ENCODE measurements at regions not wholly inside any gene's neighbourhood (a gene's known extent, or its start where the extent isn't known, plus 50 kb on each side); places are given as distances from the start of the nearest gene placed in this dataset.
"Not testable (repeated sequence)": the region's sequence is repeated elsewhere in the genome, so short reads cannot be mapped to it uniquely, and the experiment has no call there.

DNA sequence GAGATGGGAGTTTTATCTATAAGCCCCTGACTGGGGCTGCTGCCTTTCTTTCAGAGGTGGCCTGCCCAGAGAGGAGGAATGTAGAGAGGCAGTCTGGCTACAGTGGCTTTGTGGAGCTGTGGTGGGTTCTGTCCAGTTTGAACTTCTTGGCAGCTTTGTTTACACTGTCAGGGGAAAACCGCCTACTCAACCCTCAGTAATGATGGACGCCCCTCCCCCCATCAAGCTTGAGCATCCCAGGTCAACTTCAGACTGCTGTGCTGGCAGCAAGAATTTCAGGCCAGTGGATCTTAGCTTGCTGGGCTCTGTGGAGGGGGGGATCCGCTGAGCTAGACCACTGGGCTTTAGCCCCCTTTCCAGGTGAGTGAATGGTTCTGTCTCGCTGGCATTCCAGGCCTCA, 51.6 kb upstream of the THUMPD2 start:
- TF ChIP-seq CTCF (conservative IDR thresholded peaks at IDR 0.05 in 1 of 2, IDR thresholded peaks at IDR 0.05 in 1 of 2; ENCODE audit: low read depth in 1 of 2, low read length in 2 of 2); EZH2 (IDR thresholded peaks at IDR 0.05; ENCODE audit: low read length, missing control alignments): not testable (repeated sequence)

All from fibroblast of lung (primary cell).